A549 (cell line): ENCODE measurements at regions not wholly inside any gene's neighbourhood (a gene's known extent, or its start where the extent isn't known, plus 50 kb on each side); places are given as distances from the start of the nearest gene placed in this dataset.

Source experiments
- ATAC-seq, 2 experiments: fragments of 200-7000 bp in 1 of 2; fragments of >200 bp in 1 of 2; cut with Nextera tagmentation in 1 of 2; cut with Tn5 transposase in 1 of 2; 3 replicates each; pipeline versions ENCODE4 v1.8.0 to v1.9.1; 2018 to 2020; ENCODE audit warnings: mild to moderate bottlenecking in 1 of 2, moderate library complexity in 1 of 2
- CTCF ChIA-PET: fragments of 300-600 bp; sonication (Branson Sonifier 250); formaldehyde crosslinking; extraction: SDS; loops from one replicate; lab custom pipeline; 2021; ENCODE audit warnings: antibody characterized with exemption, inconsistent platforms; lab: Yijun Ruan, JAX
- POLR2A ChIA-PET: fragments of 350-600 bp; formaldehyde crosslinking; extraction: SDS; loops from one replicate; lab custom pipeline; 2021; ENCODE audit warnings: antibody characterized with exemption, inconsistent platforms; lab: Yijun Ruan, JAX
- DNase-seq, 2 experiments: peaks; one replicate each; pipeline versions ENCODE4 v3.0.0 to v3.0.0-alpha.2; 2011 to 2016; ENCODE audit warnings: low read depth in 1 of 2, low spot score in 1 of 2
- FAIRE-seq: peaks from 2 replicates; lab custom pipeline; 2011; peaks lifted over from hg19 to GRCh38; lab: Jason Lieb, UNC
- H3K27ac ChIP-seq, 2 experiments: fragments of >200 bp; sonication (Bioruptor Twin); formaldehyde crosslinking; 3 replicates each; pipeline ENCODE4 v1.5.1; 2016 to 2017
- H3K4me1 ChIP-seq: fragments of >200 bp; sonication (Bioruptor Twin); formaldehyde crosslinking; 3 replicates; pipeline ENCODE4 v1.6.1; 2016
- H3K4me2 ChIP-seq: fragments of >200 bp; sonication (Bioruptor Twin); formaldehyde crosslinking; 3 replicates; pipeline ENCODE4 v1.6.1; 2016
- H3K4me3 ChIP-seq: fragments of >200 bp; sonication (Bioruptor Twin); formaldehyde crosslinking; 3 replicates; pipeline ENCODE4 v1.5.1; 2016
- H3K9me3 ChIP-seq: fragments of >200 bp; sonication (Bioruptor Twin); formaldehyde crosslinking; 3 replicates; pipeline ENCODE4 v1.6.1; 2016
- ATOH8 ChIP-seq: fragments of 250-450 bp; sonication (Bioruptor Pico); IDR thresholded peaks from 2 replicates; pipeline ENCODE4 v1.5.0; 2020; ENCODE audit warnings: low read depth, mild to moderate bottlenecking, moderate library complexity
- CBX8 ChIP-seq: fragments of 200-600 bp; sonication (generic); IDR thresholded peaks from 2 replicates; pipeline ENCODE4 v1.6.1; 2016
- CEBPB ChIP-seq, 2 experiments: fragments of >200 bp in 1 of 2; sonication (Bioruptor Twin) in 1 of 2; formaldehyde crosslinking in 1 of 2; IDR thresholded peaks; 2 replicates each; pipeline ENCODE4 v1.6.1; 2012 to 2016
- CHD2 ChIP-seq: fragments of 150-350 bp; IDR thresholded peaks from 2 replicates; pipeline ENCODE4 v1.6.1; 2014; ENCODE audit warnings: low read length; ENCODE audit not compliant: partially characterized antibody
- CHD4 ChIP-seq: fragments of 200-600 bp; sonication (generic); IDR thresholded peaks from 2 replicates; pipeline ENCODE4 v1.6.1; 2016; ENCODE audit warnings: antibody characterized with exemption, mild to moderate bottlenecking, borderline replicate concordance
- E2F6 ChIP-seq: IDR thresholded peaks from 2 replicates; pipeline ENCODE4 v1.6.1; 2012; ENCODE audit warnings: low read depth, borderline replicate concordance
- EHF ChIP-seq: fragments of 250-450 bp; sonication (Bioruptor Pico); IDR thresholded peaks from 2 replicates; pipeline ENCODE4 v1.5.0; 2020; ENCODE audit warnings: mild to moderate bottlenecking
- EP300 ChIP-seq, 2 experiments: fragments of >200 bp; sonication (Bioruptor Twin); formaldehyde crosslinking; IDR thresholded peaks; 2 replicates in 1 of 2; 3 replicates in 1 of 2; pipeline ENCODE4 v1.6.1; 2016 to 2017
- FOSB ChIP-seq: fragments of 250-450 bp; sonication (Bioruptor Pico); IDR thresholded peaks from 2 replicates; pipeline ENCODE4 v1.5.0; 2020; ENCODE audit warnings: mild to moderate bottlenecking, moderate library complexity
- FOXS1 ChIP-seq: fragments of 250-450 bp; sonication (Bioruptor Pico); IDR thresholded peaks from 2 replicates; pipeline ENCODE4 v1.5.0; 2020; ENCODE audit warnings: mild to moderate bottlenecking, moderate library complexity
- GATA3 ChIP-seq: IDR thresholded peaks from 2 replicates; pipeline ENCODE4 v1.6.1; 2012; ENCODE audit warnings: borderline replicate concordance
- HEYL ChIP-seq: fragments of 250-450 bp; sonication (Bioruptor Pico); IDR thresholded peaks from 2 replicates; pipeline ENCODE4 v1.8.0; 2021; ENCODE audit warnings: mild to moderate bottlenecking, moderate library complexity
- HOXB13 ChIP-seq: fragments of 250-450 bp; sonication (Bioruptor Pico); IDR thresholded peaks from 2 replicates; pipeline ENCODE4 v1.5.0; 2020; ENCODE audit warnings: low read depth, mild to moderate bottlenecking, moderate library complexity
- JUNB ChIP-seq: fragments of >200 bp; sonication (Bioruptor Twin); formaldehyde crosslinking; IDR thresholded peaks from 2 replicates; pipeline ENCODE4 v1.6.1; 2016
- NFE2L2 ChIP-seq: fragments of 150-350 bp; conservative IDR thresholded peaks from 2 replicates; pipeline ENCODE4 v1.6.1; 2014; ENCODE audit warnings: low read length
- NPAS2 ChIP-seq: fragments of 250-450 bp; sonication (Bioruptor Pico); IDR thresholded peaks from 2 replicates; pipeline ENCODE4 v1.8.0; 2022; ENCODE audit warnings: mild to moderate bottlenecking, moderate library complexity, borderline replicate concordance
- PHF8 ChIP-seq: fragments of 200-600 bp; sonication (generic); IDR thresholded peaks from 2 replicates; pipeline ENCODE4 v1.6.1; 2016; ENCODE audit warnings: low read depth, mild to moderate bottlenecking, antibody characterized with exemption, moderate library complexity, borderline replicate concordance
- RARB ChIP-seq: fragments of 250-450 bp; sonication (Bioruptor Pico); IDR thresholded peaks from 2 replicates; pipeline ENCODE4 v1.8.0; 2021; ENCODE audit warnings: mild to moderate bottlenecking, moderate library complexity
- RNF2 ChIP-seq: fragments of 200-600 bp; sonication (generic); IDR thresholded peaks from 2 replicates; pipeline ENCODE4 v1.6.1; 2016; ENCODE audit warnings: low read depth, mild to moderate bottlenecking, antibody characterized with exemption, moderate library complexity, borderline replicate concordance
- SMC3 ChIP-seq: fragments of >200 bp; sonication (Bioruptor Twin); formaldehyde crosslinking; IDR thresholded peaks from 3 replicates; pipeline ENCODE4 v1.6.1; 2018; ENCODE audit warnings: inconsistent platforms
- SREBF2 ChIP-seq: fragments of 450-650 bp; IDR thresholded peaks from 2 replicates; pipeline ENCODE4 v1.6.1; 2014; ENCODE audit warnings: mild to moderate bottlenecking, moderate library complexity
- TFCP2L1 ChIP-seq: fragments of 250-450 bp; sonication (Bioruptor Pico); IDR thresholded peaks from 2 replicates; pipeline ENCODE4 v1.5.0; 2021; ENCODE audit warnings: mild to moderate bottlenecking
- ZC3H11A ChIP-seq: fragments of 450-650 bp; IDR thresholded peaks from 2 replicates; pipeline ENCODE4 v1.6.1; 2014; ENCODE audit warnings: antibody characterized with exemption, mild to moderate bottlenecking
- ZNF302 ChIP-seq: fragments of 250-450 bp; sonication (Bioruptor Pico); IDR thresholded peaks from 2 replicates; pipeline ENCODE4 v1.9.0; 2021; ENCODE audit warnings: inconsistent platforms, mild to moderate bottlenecking, moderate library complexity
- WGBS: methylation state at CpG from one replicate; pipeline ENCODE4 v1.1.6; 2017; ENCODE audit errors: missing lambda C conversion rate; 5-methylcytosine and 5-hydroxymethylcytosine counted together
- TF ChIP-seq, protein P1 (sequence below): fragments of 450-650 bp; IDR thresholded peaks from 2 replicates; pipeline ENCODE4 v1.6.1; 2014; ENCODE audit warnings: antibody characterized with exemption
- TF ChIP-seq, protein P2 (sequence below): fragments of 150-350 bp; IDR thresholded peaks from 2 replicates; pipeline ENCODE4 v1.6.1; 2014; ENCODE audit warnings: low read depth, mild to moderate bottlenecking, low read length

- ATAC-seq, result no peak
- CTCF ChIA-PET, result no interaction called here
- TF ChIP-seq GATA3 (no peak), FOXS1 (CRISPR knock-in tag) (no peak), ZNF302 (CRISPR knock-in tag) (no peak), EP300 (IDR thresholded peaks at IDR 0.05) (no peak), HOXB13 (CRISPR knock-in tag) (no peak), SMC3 (no peak)
- Histone ChIP-seq H3K27ac (no peak overlapping the region), H3K4me3 (no peak overlapping the region), H3K9me3 (no peaks in the 10 kb centered on the region), H3K4me2 (no peak overlapping the region), H3K4me1 (no peaks in the 10 kb centered on the region)
- POLR2A ChIA-PET, result no interaction called here
- DNase-seq, result no peak
- WGBS, result 19% methylated on average over 2 of the region's 2 CpGs
- no peak for FAIRE-seq
Measured at GRCh38 chr3:96012939-96013338, 801.5 kb upstream of the EPHA6 start.

- no peak for FAIRE-seq
- POLR2A ChIA-PET, result no interaction called here
- no peak for ATAC-seq
- 16% methylated on average over 3 of the region's 3 CpGs for WGBS
- Histone ChIP-seq H3K4me1 (no peaks in the 10 kb centered on the region), H3K9me3 (no peaks in the 10 kb centered on the region), H3K27ac (no peak overlapping the region), H3K4me3 (no peak overlapping the region), H3K4me2 (no peak overlapping the region)
- DNase-seq, result no peak
- no peak for TF ChIP-seq JUNB
- no peak for TF ChIP-seq NFE2L2
- TF ChIP-seq RNF2, result no peak
- TF ChIP-seq FOSB (CRISPR knock-in tag), result no peak
- TF ChIP-seq CHD4, result no peak
- TF ChIP-seq, protein P1, sequence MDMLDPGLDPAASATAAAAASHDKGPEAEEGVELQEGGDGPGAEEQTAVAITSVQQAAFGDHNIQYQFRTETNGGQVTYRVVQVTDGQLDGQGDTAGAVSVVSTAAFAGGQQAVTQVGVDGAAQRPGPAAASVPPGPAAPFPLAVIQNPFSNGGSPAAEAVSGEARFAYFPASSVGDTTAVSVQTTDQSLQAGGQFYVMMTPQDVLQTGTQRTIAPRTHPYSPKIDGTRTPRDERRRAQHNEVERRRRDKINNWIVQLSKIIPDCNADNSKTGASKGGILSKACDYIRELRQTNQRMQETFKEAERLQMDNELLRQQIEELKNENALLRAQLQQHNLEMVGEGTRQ, result no peak
- no peak for TF ChIP-seq FOXS1 (CRISPR knock-in tag)
- TF ChIP-seq NPAS2 (CRISPR knock-in tag), result no peak
- no peak for TF ChIP-seq SREBF2
- TF ChIP-seq CEBPB (IDR thresholded peaks at IDR 0.05), result no peak
- TF ChIP-seq CHD2, result no peak
- no peak for TF ChIP-seq CBX8
- no peak for TF ChIP-seq E2F6
- TF ChIP-seq PHF8, result no peak
- TF ChIP-seq EP300 (IDR thresholded peaks at IDR 0.05), result no peak
- TF ChIP-seq TFCP2L1 (CRISPR knock-in tag), result no peak
- TF ChIP-seq HOXB13 (CRISPR knock-in tag), result no peak
- TF ChIP-seq, protein P2, sequence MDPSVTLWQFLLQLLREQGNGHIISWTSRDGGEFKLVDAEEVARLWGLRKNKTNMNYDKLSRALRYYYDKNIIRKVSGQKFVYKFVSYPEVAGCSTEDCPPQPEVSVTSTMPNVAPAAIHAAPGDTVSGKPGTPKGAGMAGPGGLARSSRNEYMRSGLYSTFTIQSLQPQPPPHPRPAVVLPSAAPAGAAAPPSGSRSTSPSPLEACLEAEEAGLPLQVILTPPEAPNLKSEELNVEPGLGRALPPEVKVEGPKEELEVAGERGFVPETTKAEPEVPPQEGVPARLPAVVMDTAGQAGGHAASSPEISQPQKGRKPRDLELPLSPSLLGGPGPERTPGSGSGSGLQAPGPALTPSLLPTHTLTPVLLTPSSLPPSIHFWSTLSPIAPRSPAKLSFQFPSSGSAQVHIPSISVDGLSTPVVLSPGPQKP, result no peak
- CTCF ChIA-PET, result no interaction called here
Measured at GRCh38 chr3:96017556-96017955, 796.8 kb upstream of the EPHA6 start.

- H3K4me2 ChIP-seq, result no peak overlapping the region
- ChIA-PET POLR2A (no interaction called here), CTCF (interaction anchor here (1.2 kb wide), 1 partner anchor 776 kb away, joined by 3 read pairs; no protein-coding TSS in a partner anchor)
- FAIRE-seq (no peak), ATAC-seq (no peak), DNase-seq (no peak)
- no peak overlapping the region for H3K27ac ChIP-seq
- 38% methylated on average over 2 of the region's 2 CpGs for WGBS
- H3K4me3 ChIP-seq, result no peak overlapping the region
- TF ChIP-seq SMC3, result no peak
- TF ChIP-seq, protein P1, result no peak
- TF ChIP-seq EHF (CRISPR knock-in tag), result no peak
- TF ChIP-seq HEYL, result no peak
- no peak for TF ChIP-seq ZNF302 (CRISPR knock-in tag)
- TF ChIP-seq CHD2, result no peak
- TF ChIP-seq ATOH8 (CRISPR knock-in tag), result no peak
- TF ChIP-seq CHD4, result no peak
- no peak for TF ChIP-seq ZC3H11A
- no peak for TF ChIP-seq HOXB13 (CRISPR knock-in tag)
- TF ChIP-seq RARB (CRISPR knock-in tag), result no peak
- TF ChIP-seq, protein P2, result no peak
- TF ChIP-seq FOXS1 (CRISPR knock-in tag), result no peak
- no peaks in the 10 kb centered on the region for H3K9me3 ChIP-seq
- no peaks in the 10 kb centered on the region for H3K4me1 ChIP-seq
Measured at GRCh38 chr3:96022676-96023075, 791.7 kb upstream of the EPHA6 start.
